HG03139 (cell line): ENCODE measurements at regions not wholly inside any gene's neighbourhood (a gene's known extent, or its start where the extent isn't known, plus 50 kb on each side); places are given as distances from the start of the nearest gene placed in this dataset.

Source experiments
- ATAC-seq: cut with Tn5 transposase; IDR thresholded peaks from one replicate; pipeline ENCODE4 v1.9.1; 2021; ENCODE audit not compliant: unreplicated experiment

DNA sequence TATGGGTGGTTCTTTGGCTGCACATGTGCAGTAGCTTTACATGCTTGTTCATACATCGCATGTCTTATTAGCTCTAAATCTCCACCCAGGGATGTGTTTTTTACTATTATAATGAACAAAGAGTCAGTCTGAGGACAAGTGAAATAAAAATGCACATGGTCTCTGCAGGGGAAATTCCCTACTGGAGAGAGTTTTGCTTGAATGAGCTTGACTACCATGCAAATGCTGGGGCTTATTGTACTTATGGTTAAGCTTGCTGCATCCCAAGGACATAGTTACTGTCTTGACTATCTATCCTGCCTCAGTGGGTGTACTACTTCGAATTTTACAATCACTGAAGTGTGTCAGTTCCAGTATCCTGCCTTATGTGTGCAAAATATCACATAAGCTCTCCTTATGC lies 362.7 kb downstream of the TDRD15 start:
- no peak for ATAC-seq

DNA sequence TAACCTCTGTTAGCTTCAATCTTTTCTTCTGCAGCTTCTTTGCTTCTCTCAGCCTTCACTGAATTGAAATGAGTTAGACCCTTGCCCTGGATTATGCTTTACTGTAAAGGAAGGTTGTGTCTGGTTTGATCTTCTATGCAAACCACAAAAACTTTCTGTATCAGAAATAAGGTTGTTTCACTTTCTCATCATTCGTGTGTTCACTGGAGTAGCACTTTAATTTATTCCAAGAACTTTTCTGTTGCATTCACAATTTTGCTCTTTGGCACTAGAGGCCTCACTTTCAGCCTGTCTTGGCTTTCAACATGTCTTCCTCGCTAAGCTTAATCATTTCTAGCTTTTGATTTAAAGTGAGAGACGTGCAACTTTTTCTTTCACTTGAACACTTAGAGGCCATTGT lies 365.3 kb downstream of the TDRD15 start:
- no peak for ATAC-seq

- ATAC-seq, result no peak
Observed at GRCh38 chr2:21498016-21498415, 374.2 kb downstream of the TDRD15 start.

- ATAC-seq, result no peak
Observed at GRCh38 chr2:21500401-21500945, 376.7 kb downstream of the TDRD15 start.

- ATAC-seq, result no peak
Observed at GRCh38 chr2:21501376-21502027, 377.7 kb downstream of the TDRD15 start.

- no peak for ATAC-seq
Observed at GRCh38 chr2:21515903-21516302, 392.1 kb downstream of the TDRD15 start.

DNA sequence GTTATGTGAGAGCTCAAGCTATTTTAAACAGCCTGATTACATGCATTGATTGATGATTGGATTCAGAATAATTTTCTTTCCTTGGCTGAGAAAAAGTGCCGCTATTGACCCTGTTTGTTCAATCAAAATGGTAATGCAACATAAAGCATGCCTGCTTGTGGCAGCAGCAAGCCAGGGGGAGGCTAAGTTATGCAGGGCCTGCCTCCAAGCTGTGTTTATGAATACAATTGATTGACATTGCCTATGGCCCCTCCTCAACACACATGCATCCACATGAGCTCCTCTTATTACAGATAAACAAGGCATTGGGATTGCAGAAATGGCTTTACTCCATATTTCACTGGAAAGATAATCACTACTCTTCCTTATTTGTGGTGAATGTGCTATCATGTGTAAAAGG lies 395.6 kb downstream of the TDRD15 start:
- ATAC-seq, result no peak

DNA sequence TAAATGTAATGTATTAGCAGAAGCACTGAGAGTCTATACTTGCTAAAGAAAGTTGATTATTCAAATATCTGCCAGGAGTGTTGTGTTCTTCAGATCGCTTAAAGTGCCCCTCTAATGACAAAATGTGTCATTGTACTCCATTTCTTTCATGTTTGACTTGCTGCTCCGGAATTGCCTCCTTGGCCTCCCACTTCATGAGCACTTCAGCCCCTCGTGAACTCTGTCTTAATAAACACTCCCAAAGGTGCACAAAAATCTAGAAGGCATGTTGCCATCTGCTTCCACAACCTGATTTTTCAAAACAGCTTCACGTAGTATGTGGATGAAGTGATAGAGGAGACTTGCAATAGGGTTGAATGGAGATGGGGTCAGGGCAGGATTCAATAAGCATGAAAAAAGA lies 396.1 kb downstream of the TDRD15 start:
- ATAC-seq, result no peak

DNA sequence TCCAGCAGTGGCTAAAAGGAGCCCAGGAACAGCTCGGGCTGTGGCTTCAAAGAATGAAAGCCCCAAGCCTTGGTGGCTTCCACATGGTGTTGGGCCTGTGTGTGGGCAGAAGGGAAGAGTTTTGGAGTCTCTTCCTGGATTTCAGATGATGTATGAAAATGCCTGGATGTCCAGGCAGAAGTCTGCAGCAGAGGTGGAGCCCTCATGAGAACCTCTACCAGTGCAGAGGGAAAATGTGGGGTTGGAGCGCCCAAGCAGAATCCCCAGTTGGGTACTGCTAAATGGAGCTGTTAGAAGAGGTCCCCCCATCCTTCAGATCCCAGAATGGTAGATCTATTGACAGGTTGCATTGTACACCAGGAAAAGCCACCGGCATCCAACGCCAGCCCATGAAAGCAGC lies 412.1 kb downstream of the TDRD15 start:
- ATAC-seq, result no peak

DNA sequence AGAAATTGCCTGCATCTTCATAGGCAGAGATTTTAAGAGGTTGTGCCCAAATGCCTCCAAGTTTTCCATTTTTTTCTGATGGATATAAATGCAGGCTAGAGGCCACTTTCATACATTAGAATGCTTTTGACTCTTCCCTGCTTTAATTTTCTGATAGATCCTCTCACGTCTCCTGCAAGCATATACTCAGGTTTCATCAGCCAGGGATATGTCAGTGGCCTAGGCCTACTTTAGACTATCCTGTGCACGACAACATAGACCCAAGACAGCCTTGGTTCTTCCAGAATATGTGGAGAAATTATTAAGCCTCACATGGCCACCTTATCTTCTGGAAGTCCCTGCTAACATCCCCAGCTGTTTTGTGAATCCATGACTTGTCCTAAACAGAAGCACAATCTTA lies 415.9 kb downstream of the TDRD15 start:
- no peak for ATAC-seq

- no peak for ATAC-seq
Observed at GRCh38 chr2:21543630-21544029, 419.9 kb downstream of the TDRD15 start.

GRCh38 chr2:21544392-21544791 lies 420.6 kb downstream of the TDRD15 start:
- no peak for ATAC-seq

GRCh38 chr2:21552981-21553380 lies 429.2 kb downstream of the TDRD15 start:
- no peak for ATAC-seq

DNA sequence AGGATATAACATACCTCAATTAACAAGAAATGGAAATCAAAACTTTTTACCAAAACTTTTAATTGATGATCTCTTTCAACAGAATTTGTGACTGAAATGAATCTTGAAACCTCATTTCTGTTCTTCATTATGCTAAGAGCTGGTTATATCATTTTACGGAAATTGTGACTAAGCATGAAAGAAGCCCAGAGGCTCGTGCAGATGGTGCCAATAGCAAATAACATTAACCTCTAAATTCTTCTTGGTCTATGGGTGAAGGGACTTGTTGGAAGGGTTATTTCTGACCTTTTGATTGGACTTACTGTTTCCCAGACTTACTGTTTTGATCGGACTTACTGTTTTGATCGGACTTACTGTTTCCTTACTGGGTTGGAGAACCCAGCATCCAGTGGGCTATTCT lies 435.6 kb downstream of the TDRD15 start:
- no peak for ATAC-seq

DNA sequence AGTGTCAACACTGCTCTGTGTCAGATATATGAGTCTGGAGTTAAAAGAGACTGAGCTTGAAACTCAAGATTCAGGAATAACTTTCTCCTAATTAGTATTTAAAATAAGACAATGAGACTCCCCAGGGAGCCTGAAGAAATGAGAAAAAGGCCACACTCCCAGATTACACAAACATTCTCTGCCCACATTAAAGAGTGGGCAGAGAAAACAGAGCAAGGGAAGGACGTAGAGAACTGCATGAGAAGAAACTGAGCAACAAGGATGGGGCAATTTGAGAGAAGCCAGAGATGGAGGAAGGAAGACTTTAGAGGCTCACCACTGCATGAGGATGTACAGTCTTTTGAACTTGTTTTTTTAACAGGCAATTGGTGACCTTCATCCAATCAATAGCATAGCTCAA lies 438.2 kb downstream of the TDRD15 start:
- no peak for ATAC-seq

GRCh38 chr2:21567395-21567794 lies 443.6 kb downstream of the TDRD15 start:
- ATAC-seq, result no peak

DNA sequence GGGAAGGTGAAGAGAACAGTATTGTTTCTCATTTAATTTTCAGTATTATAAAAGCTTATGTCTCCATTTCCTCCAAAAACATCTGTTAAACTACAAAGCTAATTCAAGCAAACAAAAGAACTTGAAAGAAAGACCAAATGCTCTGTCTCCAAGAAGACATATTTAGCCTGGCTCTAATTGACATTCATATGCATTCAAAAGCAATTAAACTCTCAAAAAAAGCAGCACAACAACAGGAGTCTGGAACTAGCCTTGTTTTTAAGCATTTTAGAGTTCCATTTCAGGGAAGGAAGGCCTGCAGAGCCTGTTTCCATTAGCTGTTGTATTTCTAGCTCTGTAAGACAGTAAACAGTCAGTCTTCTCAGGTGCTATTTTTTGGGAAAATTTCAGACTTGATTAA lies 447.9 kb downstream of the TDRD15 start:
- ATAC-seq, result no peak

DNA sequence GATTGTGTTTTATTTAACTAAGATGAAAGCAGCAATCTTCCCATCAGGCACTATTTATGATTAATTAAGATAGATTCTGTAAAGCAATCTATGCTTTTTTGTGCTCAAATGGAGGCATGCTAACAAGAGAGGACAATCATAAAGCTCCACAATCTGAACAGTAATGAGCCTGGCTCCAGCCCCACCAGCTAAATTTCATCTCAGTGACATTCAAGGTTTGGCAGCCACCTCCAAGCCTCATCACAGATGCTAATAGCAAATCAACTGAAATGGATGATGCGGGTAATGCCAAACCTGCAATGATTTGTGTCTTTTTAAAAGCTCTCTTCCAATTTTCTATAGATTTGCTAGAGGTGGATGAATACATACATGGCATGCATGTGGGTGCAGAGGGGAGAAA lies 456.6 kb downstream of the TDRD15 start:
- no peak for ATAC-seq

- no peak for ATAC-seq
Observed at GRCh38 chr2:21585881-21586280, 462.1 kb downstream of the TDRD15 start.

- ATAC-seq, result no peak
Observed at GRCh38 chr2:21590026-21590690, 466.4 kb downstream of the TDRD15 start.

GRCh38 chr2:21591926-21592325 lies 468.2 kb downstream of the TDRD15 start:
- ATAC-seq, result no peak

- ATAC-seq, result no peak
Observed at GRCh38 chr2:21599417-21599816, 475.6 kb downstream of the TDRD15 start.

GRCh38 chr2:21602789-21603188 lies 479.0 kb downstream of the TDRD15 start:
- ATAC-seq, result no peak
